Esophagus muscularis mucosa (tissue), 4 donors: ENCODE measurements at regions not wholly inside any gene's neighbourhood (a gene's known extent, or its start where the extent isn't known, plus 50 kb on each side); places are given as distances from the start of the nearest gene placed in this dataset.

Source experiments
- DNase-seq: peaks from one replicate; pipeline ENCODE4 v3.0.0-alpha.2; 2017; ENCODE audit errors: extremely low spot score
- H3K27ac ChIP-seq, 4 donors: fragments of 200-600 bp; sonication (generic); replicated peaks in 1 of 4; 1 replicate in 3 of 4; 2 replicates in 1 of 4; pipeline ENCODE4 v1.5.1; 2016 to 2019; ENCODE audit warnings: mild to moderate bottlenecking in 1 of 4
- H3K27me3 ChIP-seq, 4 donors: fragments of 200-600 bp; sonication (generic); one replicate each; pipeline versions ENCODE4 v1.5.1 to v1.6.0; 2016 to 2019
- H3K36me3 ChIP-seq, 4 donors: fragments of 200-600 bp; sonication (generic); one replicate each; pipeline ENCODE4 v1.5.1; 2016 to 2019
- H3K4me1 ChIP-seq, 4 donors: fragments of 200-600 bp; sonication (generic); one replicate each; pipeline ENCODE4 v1.5.1; 2016 to 2019
- H3K4me3 ChIP-seq, 4 donors: fragments of 200-600 bp; sonication (generic); 1 replicate in 2 of 4; 2 replicates in 2 of 4; pipeline ENCODE4 v1.5.1; 2016 to 2019; ENCODE audit warnings: mild to moderate bottlenecking in 4 of 4, moderate library complexity in 1 of 4
- H3K9me3 ChIP-seq, 4 donors: fragments of 200-600 bp; sonication (generic); 1 replicate in 3 of 4; 2 replicates in 1 of 4; pipeline ENCODE4 v1.5.1; 2016 to 2019
- EP300 ChIP-seq: sonication (generic); formaldehyde crosslinking; IDR thresholded peaks from one replicate; pipeline ENCODE4 v1.6.1; 2017; ENCODE audit warnings: antibody characterized with exemption
- POLR2A ChIP-seq: fragments of 450-650 bp; IDR thresholded peaks from one replicate; pipeline ENCODE4 v1.6.1; 2017; ENCODE audit warnings: antibody characterized with exemption, moderate library complexity, mild to moderate bottlenecking, low read depth
- POLR2AphosphoS5 ChIP-seq, 2 donors: sonication (generic); formaldehyde crosslinking; IDR thresholded peaks; one replicate each; pipeline ENCODE4 v1.6.1; 2017; ENCODE audit warnings: antibody characterized with exemption in 2 of 2
- WGBS: methylation state at CpG from one replicate; pipeline ENCODE4 v1.1.5; 2018; 5-methylcytosine and 5-hydroxymethylcytosine counted together
- intact Hi-C: fragments of 100-400 bp; cut with DNase I; formaldehyde crosslinking; loops from one replicate; pipeline ENCODE4 v1.15.1; 2023
- TF ChIP-seq, protein P1 (sequence below), 3 experiments: fragments of 200-600 bp in 2 of 3; fragments of 450-650 bp in 1 of 3; sonication (generic) in 2 of 3; IDR thresholded peaks; one replicate each; pipeline ENCODE4 v1.5.1; 2017 to 2019; ENCODE audit warnings: antibody characterized with exemption in 3 of 3, mild to moderate bottlenecking in 2 of 3, moderate library complexity in 1 of 3

DNA sequence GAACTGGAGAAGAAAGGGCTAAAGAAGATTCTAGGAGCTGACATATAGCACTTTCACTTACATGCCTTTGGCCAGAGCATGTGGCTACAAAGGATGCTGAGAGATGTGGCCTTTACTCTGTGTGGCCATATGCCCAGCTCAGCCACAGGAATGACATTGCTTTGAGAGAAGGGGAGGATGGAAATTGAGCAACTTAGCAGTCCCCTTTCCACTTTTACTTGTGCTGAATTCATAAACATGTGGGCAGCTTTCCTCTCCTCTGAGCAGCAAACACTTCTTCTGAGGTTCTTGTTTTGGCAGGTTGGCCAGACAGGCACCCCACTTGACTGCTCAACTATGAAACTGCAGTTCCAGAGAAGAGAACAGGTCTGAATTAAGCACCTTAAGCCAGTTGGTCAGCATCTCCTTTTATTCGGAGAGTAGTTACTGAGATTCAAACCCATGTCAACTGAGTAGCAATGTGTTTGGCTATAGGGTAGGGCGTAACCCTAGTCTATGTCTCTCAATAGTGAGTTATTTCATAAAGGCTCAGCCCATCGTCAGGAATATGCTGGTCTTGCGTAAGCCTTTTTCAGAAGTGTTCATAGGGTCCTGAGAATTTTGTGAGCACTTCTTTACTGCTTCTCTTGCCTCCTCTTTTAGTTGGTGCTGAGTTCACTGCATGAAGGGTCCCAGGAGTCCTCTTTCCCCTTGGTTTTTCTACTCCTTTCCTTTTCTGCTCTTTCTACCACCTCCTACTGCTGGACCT, 134.5 kb downstream of the PALM2AKAP2 start:
- WGBS = 97% methylated on average over 4 of the region's 4 CpGs
- H3K27me3 ChIP-seq = no peaks in the 10 kb centered on the region
- H3K4me1 ChIP-seq = peaks cover 31 to 66% (median 44%) of the 10 kb centered on the region in 4 donors
- H3K27ac ChIP-seq = no peak overlapping the region
- no peak for DNase-seq
- no peak overlapping the region for H3K4me3 ChIP-seq
- H3K36me3 ChIP-seq = no peaks in the 10 kb centered on the region
- intact Hi-C loops = no loop called here
- H3K9me3 ChIP-seq = no peaks in the 10 kb centered on the region
- no peak for TF ChIP-seq EP300
- TF ChIP-seq, protein P1, sequence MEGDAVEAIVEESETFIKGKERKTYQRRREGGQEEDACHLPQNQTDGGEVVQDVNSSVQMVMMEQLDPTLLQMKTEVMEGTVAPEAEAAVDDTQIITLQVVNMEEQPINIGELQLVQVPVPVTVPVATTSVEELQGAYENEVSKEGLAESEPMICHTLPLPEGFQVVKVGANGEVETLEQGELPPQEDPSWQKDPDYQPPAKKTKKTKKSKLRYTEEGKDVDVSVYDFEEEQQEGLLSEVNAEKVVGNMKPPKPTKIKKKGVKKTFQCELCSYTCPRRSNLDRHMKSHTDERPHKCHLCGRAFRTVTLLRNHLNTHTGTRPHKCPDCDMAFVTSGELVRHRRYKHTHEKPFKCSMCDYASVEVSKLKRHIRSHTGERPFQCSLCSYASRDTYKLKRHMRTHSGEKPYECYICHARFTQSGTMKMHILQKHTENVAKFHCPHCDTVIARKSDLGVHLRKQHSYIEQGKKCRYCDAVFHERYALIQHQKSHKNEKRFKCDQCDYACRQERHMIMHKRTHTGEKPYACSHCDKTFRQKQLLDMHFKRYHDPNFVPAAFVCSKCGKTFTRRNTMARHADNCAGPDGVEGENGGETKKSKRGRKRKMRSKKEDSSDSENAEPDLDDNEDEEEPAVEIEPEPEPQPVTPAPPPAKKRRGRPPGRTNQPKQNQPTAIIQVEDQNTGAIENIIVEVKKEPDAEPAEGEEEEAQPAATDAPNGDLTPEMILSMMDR (IDR thresholded peaks at IDR 0.05) = no peak
- no peak for TF ChIP-seq POLR2A
- no peak for TF ChIP-seq POLR2AphosphoS5 (IDR thresholded peaks at IDR 0.05)

DNA sequence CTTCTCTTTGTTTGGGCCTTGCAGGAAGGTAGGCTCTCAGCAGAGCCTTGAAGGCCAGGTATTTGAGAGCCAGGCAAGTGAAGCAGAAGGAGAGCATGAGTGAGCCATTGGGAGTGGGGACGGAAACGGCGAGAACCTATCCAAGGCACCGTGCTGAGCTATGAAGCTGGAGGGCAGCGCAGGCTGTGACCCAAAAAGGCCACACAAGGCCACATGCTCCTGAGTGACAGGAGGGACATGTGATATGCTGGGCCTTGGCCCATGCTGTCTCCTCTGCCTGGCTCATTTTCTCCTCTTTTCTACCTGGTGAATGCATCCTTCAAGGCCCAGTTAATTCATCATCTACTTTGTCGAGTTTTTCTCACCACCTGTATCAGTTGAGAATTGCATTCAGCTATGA, 136.3 kb downstream of the PALM2AKAP2 start:
- Histone ChIP-seq H3K36me3 (no peaks in the 10 kb centered on the region), H3K9me3 (no peaks in the 10 kb centered on the region), H3K4me1 (peaks cover 25 to 48% (median 34%) of the 10 kb centered on the region in 4 donors), H3K27ac (no peak overlapping the region), H3K27me3 (no peaks in the 10 kb centered on the region), H3K4me3 (no peak overlapping the region)
- TF ChIP-seq EP300 (no peak), POLR2AphosphoS5 (IDR thresholded peaks at IDR 0.05) (no peak)
- intact Hi-C loops = no loop called here
- 95% methylated on average over 6 of the region's 6 CpGs for WGBS
- DNase-seq = no peak

DNA sequence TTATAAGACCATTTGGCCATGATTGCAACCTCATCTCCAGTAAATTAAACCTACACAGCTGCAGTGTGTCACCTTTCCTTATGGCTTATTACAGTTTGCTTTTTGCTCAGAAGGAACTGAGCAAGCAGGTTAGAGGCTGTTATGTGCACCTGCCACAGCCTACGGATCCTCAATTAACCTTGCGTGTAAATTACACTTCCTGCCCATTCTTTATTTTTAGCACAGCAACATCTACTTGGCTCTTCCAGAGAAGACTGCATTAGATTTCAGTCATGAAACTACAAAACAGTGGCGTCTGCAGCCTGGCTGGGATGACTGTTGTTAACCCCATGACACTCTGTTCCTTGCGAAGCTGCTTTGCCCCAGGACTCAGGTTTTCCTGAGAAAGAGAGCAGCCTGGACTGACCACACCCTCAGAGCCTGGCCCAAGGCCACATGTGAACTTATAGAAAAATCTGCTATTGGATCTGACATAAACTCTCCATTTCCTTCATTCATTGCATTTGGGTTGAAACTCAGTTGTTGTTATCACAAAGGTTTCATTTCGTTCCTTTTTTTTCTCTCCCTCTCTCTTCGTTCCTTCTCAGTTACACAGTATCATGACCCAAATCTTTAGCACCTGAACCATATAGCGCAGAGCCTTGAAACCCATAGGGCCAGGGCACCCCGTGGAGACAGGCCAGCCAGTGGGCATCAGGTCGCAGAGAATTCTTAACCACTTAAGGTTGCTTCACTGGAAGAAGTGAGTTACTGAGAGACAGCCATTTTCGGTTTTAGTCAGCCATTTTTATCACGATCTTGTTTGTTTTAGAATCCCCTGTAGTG, 138.6 kb downstream of the PALM2AKAP2 start:
- no peaks in the 10 kb centered on the region for H3K27me3 ChIP-seq
- no peak for DNase-seq
- TF ChIP-seq EP300 = no peak
- TF ChIP-seq, protein P1 (IDR thresholded peaks at IDR 0.05) = no peak
- no peak for TF ChIP-seq POLR2A
- no peak for TF ChIP-seq POLR2AphosphoS5 (IDR thresholded peaks at IDR 0.05)
- 61% methylated on average over 11 of the region's 11 CpGs for WGBS
- intact Hi-C loops = no loop called here
- peak overlapping the region in 1 of 4 donors; percentile 2 for H3K27ac ChIP-seq
- H3K4me3 ChIP-seq = no peak overlapping the region
- no peaks in the 10 kb centered on the region for H3K9me3 ChIP-seq
- H3K4me1 ChIP-seq = peaks cover 17 to 29% (median 23%) of the 10 kb centered on the region in 4 donors
- H3K36me3 ChIP-seq = no peaks in the 10 kb centered on the region

DNA sequence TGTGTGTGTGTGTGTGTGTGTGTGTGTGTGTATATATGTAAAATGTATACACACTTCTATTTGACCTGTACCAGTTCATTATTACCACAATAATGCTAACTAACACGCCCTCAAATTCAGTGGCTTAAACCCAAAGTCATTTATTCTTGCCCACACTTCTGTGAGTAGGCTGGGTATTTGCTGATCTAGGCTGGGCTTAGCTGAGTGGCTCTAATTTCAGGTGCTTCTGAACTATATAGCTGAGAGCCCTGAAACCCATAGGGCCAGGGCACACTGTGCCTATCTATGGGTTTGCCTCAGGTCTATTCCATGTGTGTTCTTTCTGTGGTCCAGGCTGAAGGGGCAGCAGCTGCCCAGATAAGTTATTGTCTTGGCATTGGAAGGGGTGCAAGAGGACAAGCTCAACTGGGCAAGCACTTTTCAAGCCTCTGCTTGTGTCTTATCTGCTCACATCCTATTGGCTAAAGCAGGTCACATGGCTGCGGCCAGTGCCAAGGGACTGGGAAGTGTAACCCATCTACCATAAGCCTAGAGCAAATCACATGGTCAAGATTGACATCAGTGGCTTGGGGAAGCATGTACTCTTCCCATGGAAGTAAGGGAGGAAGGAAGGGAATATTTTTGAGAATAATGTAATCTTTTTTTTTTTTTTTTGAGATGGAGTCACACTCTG, 139.9 kb downstream of the PALM2AKAP2 start:
- Histone ChIP-seq H3K27ac (no peak overlapping the region), H3K27me3 (no peaks in the 10 kb centered on the region), H3K9me3 (no peaks in the 10 kb centered on the region), H3K4me1 (peaks cover 16 to 28% (median 23%) of the 10 kb centered on the region in 4 donors), H3K36me3 (peaks cover 0 to 6% (median 0%) of the 10 kb centered on the region in 4 donors), H3K4me3 (no peak overlapping the region)
- intact Hi-C loops = no loop called here
- no peak for DNase-seq
- TF ChIP-seq POLR2AphosphoS5 (IDR thresholded peaks at IDR 0.05) = no peak
- TF ChIP-seq EP300 = no peak
- TF ChIP-seq POLR2A = no peak
- TF ChIP-seq, protein P1 (IDR thresholded peaks at IDR 0.05) = no peak
- 100% methylated on average over 2 of the region's 2 CpGs for WGBS
